ENCODE measurements at regions not wholly inside any gene's neighbourhood (a gene's known extent, or its start where the extent isn't known, plus 50 kb on each side); places are given as distances from the start of the nearest gene placed in this dataset.

- TF ChIP-seq POLR2A (IDR thresholded peaks at IDR 0.05) (no peak), POLR2AphosphoS5 (IDR thresholded peaks at IDR 0.05) (no peak), CTCF (IDR thresholded peaks at IDR 0.05) (no peak)
Measured at GRCh38 chr1:125080077-125080476, 3895.3 kb downstream of the SRGAP2C start.

Data from suprapubic skin (tissue), 4 donors.